ENCODE measurements at regions not wholly inside any gene's neighbourhood (a gene's known extent, or its start where the extent isn't known, plus 50 kb on each side); places are given as distances from the start of the nearest gene placed in this dataset.

GRCh38 chr2:136189221-136189782, 71.4 kb upstream of the CXCR4 start:
- no peak for TF ChIP-seq MAX (IDR thresholded peaks at IDR 0.05; ENCODE audit: low read depth, low read length)
- TF ChIP-seq EP300 (IDR thresholded peaks at IDR 0.05; ENCODE audit: borderline replicate concordance in 1 of 2, control insufficient read depth in 1 of 2, low read depth in 2 of 2, low read length in 2 of 2): no peak
- no peak for TF ChIP-seq STAT3 (IDR thresholded peaks at IDR 0.05; ENCODE audit: low read depth, low read length)
- TF ChIP-seq NR2C2 (IDR thresholded peaks at IDR 0.05; ENCODE audit: borderline replicate concordance, control insufficient read depth, insufficient read length, low read depth): no peak
- no peak for TF ChIP-seq EZH2 (IDR thresholded peaks at IDR 0.05; ENCODE audit: borderline replicate concordance, control insufficient read depth, low read depth, low read length)
- no peak for TF ChIP-seq ZBTB11 (CRISPR knock-in tag; IDR thresholded peaks at IDR 0.05)

All from GM12878 (cell line).